HG03378 (cell line): ENCODE measurements at regions not wholly inside any gene's neighbourhood (a gene's known extent, or its start where the extent isn't known, plus 50 kb on each side); places are given as distances from the start of the nearest gene placed in this dataset.
"Not testable (repeated sequence)": the region's sequence is repeated elsewhere in the genome, so short reads cannot be mapped to it uniquely, and the experiment has no call there.

Experiments used
- ATAC-seq: cut with Tn5 transposase; IDR thresholded peaks from one replicate; pipeline ENCODE4 v1.9.1; 2021; ENCODE audit warnings: mild to moderate bottlenecking, moderate library complexity; ENCODE audit not compliant: unreplicated experiment

DNA sequence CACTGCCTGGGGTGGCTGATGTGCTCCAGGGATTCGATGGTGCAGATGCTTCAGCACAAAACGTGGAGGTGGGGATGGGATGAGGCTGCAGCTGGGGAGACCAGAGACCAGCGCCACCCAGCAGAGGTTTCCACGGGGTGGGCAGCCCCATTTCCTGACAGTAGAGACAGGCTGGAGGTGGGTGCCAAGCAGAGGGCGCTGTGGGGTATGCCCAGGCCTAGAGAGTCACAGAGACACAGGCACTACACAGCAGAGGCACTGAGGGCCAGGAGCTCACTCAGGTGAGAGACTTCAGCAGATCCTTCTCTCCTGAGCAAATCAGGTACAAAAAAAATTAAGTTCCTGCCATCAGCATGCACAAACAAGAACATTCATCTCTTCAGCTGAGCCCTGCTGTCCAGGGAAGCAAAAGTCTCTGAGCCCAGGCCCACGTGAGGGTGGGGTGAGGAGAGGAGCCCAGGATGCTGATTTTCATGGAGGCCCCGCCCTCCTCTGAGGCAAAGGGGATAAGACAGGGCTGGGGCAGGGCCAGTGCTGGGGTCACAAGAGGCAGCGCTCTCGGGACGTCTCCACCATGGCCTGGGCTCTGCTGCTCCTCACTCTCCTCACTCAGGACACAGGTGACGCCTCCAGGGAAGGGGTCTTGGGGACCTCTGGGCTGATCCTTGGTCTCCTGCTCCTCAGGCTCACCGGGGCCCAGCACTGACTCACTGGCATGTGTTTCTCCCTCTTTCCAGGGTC is 53.1 kb downstream of the GGTLC2 start:
- ATAC-seq, result no peak

GRCh38 chr22:22698263-22698750 is 53.9 kb downstream of the GGTLC2 start:
- no peak for ATAC-seq

DNA sequence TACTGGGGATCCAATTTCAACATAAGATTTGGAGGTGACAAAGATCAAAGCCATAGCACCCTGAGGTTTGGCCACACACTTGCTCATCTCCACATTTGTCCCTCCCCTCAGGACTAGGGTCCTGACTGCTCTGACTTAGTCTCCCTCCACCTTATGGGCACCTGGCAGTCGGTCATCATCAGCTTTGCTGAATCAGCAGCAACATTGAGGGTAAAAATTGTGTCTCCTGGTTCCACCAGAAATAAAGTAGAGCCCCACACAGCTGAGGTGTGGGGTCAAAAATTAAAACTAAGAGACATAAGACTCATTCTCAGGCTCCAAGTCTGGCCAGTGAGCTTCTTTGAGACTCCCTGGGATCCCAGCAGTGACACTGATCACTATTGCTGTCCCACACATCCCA is 56.2 kb downstream of the GGTLC2 start:
- no peak for ATAC-seq

DNA sequence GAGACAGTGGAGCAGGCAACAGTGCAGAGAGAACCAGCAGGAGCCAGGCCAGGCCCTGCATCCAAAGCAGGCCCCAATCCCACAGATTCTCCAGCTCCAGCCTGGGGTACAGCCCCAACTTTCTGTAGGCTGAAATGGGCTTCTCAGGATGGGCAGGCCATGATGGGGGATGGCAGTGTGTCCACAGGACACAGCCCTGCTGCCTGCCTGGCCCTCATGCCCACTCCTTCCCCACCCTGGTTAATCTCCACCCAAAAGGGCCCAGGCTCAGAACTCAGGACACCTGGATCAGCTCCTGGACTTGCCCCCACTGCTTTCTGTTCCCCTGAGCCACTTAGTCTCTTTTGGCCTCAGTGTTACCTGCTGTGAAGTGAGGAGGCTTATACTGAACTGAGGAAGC is 57.1 kb downstream of the GGTLC2 start:
- ATAC-seq, result not testable (repeated sequence)

DNA sequence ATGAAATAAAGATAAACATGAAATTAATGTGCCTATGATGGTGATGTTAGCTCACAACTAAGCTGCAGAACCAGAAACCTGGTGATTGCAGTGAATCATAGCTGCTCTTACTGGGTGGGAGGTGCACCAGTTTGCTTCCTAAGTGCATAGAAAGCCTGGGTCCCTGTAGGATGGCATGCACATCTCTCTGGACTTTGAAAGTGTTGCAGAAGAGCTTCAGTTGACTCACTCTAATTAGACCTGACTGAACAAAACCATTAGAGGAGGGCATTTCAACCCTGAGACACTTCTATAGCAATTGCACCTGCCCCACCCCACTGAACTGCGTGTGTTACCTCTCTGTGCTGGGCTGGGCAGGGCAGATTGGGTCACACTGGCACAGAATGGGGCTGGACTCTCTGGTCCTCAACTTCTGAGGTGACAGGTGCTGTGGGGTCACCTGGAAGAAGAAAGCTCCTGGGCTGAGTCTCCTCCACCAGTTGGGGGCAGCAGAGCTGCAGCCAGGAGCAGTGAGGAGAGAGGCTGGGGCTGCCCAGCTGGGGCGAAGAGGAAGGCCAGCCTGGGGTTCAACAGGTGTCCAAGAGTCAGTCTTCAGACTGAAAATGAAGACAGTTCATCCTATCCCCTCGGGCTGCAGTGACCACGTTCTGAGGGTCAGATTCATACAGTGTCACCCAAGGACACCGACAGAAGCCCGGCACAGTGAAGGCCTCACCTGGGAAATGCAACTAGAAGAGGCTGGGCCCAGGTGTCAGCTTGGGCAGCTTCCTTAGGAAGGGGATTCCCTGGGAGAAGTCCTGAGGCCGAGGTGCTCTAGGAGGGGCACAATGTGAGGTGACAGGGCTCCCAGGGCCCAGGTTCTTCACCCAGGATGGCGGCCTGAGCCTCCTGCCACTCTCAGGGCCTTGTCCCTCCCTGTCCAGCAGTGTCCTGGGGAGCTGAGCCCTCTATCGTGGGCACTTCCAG is 58.1 kb downstream of the GGTLC2 start:
- ATAC-seq, result no peak

- ATAC-seq, result no peak
These were observed 58.8 kb downstream of the GGTLC2 start for GRCh38 chr22:22703203-22703570.

GRCh38 chr22:22703715-22704114 is 59.3 kb downstream of the GGTLC2 start:
- no peak for ATAC-seq

- no peak for ATAC-seq
These were observed 59.9 kb downstream of the GGTLC2 start for GRCh38 chr22:22704156-22704946.

DNA sequence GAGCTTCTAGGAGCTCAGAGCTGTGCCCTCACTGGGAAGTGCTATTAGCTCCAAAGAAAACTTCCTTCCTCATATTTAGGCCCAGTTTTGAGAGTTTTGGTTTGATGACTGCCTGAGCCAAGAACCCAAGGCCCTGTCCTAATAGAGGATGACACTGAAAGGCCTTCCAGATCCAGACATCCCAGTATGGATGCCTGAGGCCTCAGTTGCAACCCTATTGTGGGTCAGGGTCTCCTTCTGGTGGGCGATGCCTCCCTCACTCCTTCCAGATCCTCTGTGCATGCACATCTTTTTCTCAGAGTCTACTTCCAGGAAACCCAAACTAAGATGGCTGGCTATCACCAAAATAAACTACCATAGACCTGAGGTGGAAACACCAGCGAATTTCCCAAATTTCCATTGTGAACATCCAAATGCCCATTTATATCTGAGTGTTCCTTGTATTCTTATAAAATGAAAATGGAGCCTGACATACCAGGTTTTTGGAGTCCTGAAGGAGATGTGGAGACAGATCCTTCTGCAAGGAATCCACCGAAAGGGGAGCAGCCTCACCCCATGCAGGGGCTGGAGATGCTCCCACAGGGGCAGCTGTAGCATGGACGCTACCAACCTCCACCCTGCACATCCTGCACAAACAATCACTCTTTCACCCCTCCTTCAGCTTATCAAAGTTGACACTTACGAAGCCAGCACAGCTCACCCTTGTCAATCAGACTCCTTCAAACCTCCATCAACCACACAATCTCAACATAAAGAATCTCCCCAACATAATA is 61.1 kb downstream of the GGTLC2 start:
- no peak for ATAC-seq

GRCh38 chr22:22706253-22706915 is 62.0 kb downstream of the GGTLC2 start:
- ATAC-seq, result no peak

DNA sequence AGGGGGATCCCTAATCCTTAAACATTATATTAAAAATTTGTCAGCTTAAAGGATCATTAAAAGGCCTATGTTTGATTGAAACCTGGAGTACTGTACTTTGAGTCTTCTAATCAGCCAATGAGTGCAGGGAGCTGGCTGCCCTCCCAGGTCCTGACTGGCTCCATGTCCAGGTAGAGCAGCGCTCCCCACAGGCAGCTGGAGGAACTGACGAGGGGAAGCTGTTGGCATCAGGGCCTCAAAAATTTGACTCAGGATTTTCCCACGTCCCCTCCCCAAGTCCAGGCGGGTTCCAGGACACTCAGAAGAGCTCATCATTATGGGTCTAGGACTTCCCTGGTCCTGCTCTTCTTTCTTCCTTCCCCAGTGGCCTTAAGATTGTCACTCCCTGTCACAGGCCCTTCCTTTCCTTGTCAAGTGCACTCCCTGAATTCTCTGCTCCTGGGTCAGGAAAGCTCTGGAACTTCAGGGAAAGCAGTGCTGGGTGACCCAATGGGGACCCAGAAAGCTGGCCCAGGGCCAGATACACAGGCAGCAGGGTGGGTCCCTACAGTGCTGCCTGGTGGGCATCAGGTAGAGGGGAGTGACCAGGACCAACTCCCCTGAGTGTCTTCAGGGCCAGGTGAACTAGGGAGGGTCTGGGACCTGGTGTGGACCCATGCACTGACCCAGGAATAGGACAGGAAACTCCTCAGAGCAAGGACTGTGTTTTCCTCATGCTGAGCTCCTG is 65.5 kb downstream of the GGTLC2 start:
- ATAC-seq, result no peak

DNA sequence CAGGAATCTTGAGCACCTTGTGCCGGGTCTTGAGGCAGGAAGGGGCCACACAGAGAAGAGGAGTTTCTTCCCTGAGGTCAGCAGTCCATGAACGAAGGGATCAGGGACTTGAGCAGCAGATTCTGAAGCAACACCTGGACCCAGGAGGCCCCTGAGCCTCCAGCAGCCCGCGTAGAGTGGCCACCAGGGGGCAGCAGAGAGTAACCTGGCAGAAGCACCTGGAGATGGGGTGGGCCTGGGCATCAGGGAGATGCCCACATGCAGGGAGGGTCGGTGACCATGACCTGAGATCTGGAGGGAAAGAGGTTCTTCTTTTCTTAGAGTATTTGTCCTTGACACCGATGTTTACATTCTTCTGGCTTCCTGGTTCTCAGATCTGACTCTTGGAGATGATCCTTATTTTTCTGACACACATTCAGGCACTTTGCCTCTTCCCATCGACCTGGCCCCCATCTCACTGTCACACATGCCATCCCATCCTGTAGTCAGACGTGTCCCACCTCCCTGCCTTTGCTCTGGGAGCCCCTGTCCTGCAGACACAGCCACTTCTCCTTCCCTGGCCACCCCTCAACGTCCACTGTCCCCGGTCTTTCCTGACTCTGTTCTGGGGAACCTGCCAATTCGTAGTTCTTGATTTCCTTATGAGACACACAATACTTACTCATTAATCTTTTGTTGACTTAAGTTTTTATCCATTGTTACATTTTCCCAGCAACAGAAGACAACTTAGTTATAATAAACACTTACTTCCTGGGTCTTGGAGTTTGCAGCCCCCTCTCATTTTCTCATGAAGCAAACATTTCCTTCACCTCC is 66.5 kb downstream of the GGTLC2 start:
- no peak for ATAC-seq

DNA sequence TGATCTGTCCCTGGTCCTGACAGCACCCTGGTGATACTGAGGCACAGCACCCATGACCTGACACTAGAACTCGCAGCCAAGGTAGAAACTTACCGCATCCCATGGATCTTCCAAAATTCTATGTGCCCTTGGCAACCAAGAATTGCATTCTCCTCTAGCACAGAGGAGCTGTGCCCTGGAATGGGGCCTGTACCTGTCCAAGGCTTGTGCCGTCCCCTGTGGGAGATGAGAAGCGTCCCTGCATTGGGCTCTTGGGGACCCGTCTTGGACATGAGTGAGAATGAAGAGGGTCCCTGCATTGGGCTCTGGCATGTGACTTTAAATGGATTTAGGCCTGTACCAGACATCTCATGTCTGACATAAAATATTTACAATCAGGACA is 67.1 kb downstream of the GGTLC2 start:
- no peak for ATAC-seq

DNA sequence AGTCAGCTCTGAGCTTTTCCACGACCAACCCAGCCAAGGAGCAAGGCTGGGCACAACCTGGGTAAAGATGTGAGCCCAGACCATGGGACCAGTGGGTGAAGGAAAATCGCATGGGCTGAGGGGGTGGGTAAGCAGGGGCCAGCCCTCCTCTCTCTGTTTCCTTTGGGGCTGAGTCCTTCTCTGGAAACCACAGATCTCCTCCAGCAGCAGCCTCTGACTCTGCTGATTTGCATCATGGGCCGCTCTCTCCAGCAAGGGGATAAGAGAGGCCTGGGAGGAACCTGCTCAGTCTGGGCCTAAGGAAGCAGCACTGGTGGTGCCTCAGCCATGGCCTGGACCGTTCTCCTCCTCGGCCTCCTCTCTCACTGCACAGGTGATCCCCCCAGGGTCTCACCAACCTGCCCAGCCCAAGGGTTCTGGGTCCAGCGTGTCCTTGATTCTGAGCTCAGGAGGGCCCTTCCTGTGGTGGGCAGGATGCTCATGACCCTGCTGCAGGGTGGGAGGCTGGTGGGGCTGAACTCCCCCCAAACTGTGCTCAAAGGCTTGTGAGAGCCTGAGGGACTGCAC is 67.8 kb downstream of the GGTLC2 start:
- no peak for ATAC-seq

- ATAC-seq, result no peak
These were observed 68.4 kb downstream of the GGTLC2 start for GRCh38 chr22:22712666-22713365.

DNA sequence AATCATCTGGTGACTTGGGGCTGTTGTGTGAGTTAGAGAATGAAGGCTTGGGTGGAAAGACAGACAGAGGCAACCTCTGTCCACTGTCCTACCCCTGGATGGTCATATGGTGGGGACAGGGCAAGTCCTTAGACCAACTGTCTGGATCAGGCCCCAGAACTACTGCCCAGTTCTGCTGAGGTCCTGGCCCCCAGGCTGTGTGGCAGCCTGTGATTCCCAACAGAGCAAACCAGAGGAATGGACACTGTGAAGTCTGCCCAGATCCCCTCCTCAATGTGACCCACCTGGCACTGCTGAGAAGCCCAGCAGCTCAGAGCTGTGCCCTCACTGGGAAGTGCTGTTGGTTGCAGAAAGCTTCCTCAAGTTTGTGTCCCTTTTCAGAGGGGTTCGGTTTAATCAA is 69.0 kb downstream of the GGTLC2 start:
- ATAC-seq, result no peak

DNA sequence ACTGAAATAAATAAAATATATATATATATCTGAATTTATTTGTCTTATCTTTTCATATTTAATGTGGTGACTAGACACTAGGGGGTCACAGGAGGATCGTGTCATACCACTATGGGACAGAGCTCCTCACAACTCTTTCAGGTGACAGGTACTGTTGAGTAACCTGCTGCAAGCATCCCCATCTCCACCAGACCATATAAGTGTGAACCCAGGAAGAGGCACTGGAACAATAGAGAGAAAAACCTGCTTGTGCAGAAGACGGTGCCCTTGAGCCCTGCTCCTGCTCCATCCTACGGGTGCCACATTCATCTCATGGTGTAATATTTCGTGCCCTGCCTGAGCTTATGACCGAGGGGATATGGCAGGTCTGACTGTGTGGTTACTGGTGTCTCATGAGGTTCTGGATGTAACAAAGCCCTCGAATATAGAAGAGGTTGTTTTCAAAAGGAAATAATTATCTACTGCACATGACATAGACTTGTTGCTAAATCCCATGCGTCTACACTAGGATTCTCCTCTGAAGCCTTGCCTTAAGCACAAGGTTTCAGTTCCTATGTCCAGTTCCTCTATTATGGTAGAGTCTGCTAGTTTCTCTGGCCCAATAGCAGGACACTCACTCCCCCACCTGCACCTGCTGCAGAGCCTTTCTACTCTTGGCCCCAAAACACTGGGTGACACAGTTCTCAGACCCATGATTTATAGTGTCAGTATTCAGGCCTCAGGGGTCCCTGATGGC is 70.4 kb downstream of the GGTLC2 start:
- no peak for ATAC-seq
